Endodermal cell (in vitro differentiated cells): ENCODE measurements at regions not wholly inside any gene's neighbourhood (a gene's known extent, or its start where the extent isn't known, plus 50 kb on each side); places are given as distances from the start of the nearest gene placed in this dataset.

Source experiments
- DNase-seq: peaks from one replicate; pipeline ENCODE4 v3.0.0-alpha.2; 2017
- H3K27ac ChIP-seq: 2 replicates; pipeline ENCODE4 v1.5.1; 2013; ENCODE audit warnings: mild to moderate bottlenecking, low read depth, low read length, moderate library complexity
- H3K27me3 ChIP-seq: 2 replicates; pipeline ENCODE4 v1.6.1; 2013; ENCODE audit warnings: mild to moderate bottlenecking, low read length, moderate library complexity; ENCODE audit not compliant: insufficient read depth, control insufficient read depth, poor library complexity, severe bottlenecking
- H3K36me3 ChIP-seq: 2 replicates; pipeline ENCODE4 v1.7.0; 2013; ENCODE audit warnings: mild to moderate bottlenecking, low read length, moderate library complexity; ENCODE audit not compliant: control insufficient read depth, insufficient read depth
- H3K4me1 ChIP-seq: one replicate; pipeline ENCODE4 v1.7.0; 2013; ENCODE audit warnings: low read length; ENCODE audit not compliant: control insufficient read depth, insufficient read depth
- H3K4me3 ChIP-seq: 2 replicates; pipeline ENCODE4 v1.5.1; 2013; ENCODE audit warnings: mild to moderate bottlenecking, low read length, moderate library complexity
- H3K9ac ChIP-seq: 2 replicates; pipeline ENCODE4 v1.6.1; 2013; ENCODE audit warnings: mild to moderate bottlenecking, low read length, moderate library complexity; ENCODE audit not compliant: poor library complexity, severe bottlenecking; ENCODE audit errors: extremely low read depth
- H3K9me3 ChIP-seq: 2 replicates; pipeline ENCODE4 v1.6.1; 2013; ENCODE audit warnings: mild to moderate bottlenecking, low read length, moderate library complexity; ENCODE audit not compliant: control insufficient read depth
- H3K27ac Mint-ChIP-seq: 2 replicates; pipeline ENCODE4 v1.8.0; 2020; ENCODE audit warnings: mixed read lengths
- H3K27me3 Mint-ChIP-seq: 2 replicates; pipeline ENCODE4 v1.8.0; 2021; ENCODE audit warnings: mild to moderate bottlenecking, mixed read lengths; ENCODE audit not compliant: insufficient read depth
- H3K36me3 Mint-ChIP-seq: 2 replicates; pipeline ENCODE4 v1.8.0; 2020; ENCODE audit warnings: low read depth, mixed read lengths
- H3K4me1 Mint-ChIP-seq: 2 replicates; pipeline ENCODE4 v1.8.0; 2020; ENCODE audit warnings: mixed read lengths
- H3K4me3 Mint-ChIP-seq: 2 replicates; pipeline ENCODE4 v1.8.0; 2020; ENCODE audit warnings: mild to moderate bottlenecking, moderate library complexity, mixed read lengths
- H3K9me3 Mint-ChIP-seq: 2 replicates; pipeline ENCODE4 v1.8.0; 2020; ENCODE audit warnings: mild to moderate bottlenecking, mixed read lengths
- WGBS, 2 experiments: methylation state at CpG; one replicate each; pipeline versions ENCODE4 v1.1.5 to v1.1.7; 2013; ENCODE audit warnings: missing lambda C conversion rate in 2 of 2, mixed read lengths in 1 of 2; ENCODE audit not compliant: insufficient coverage in 1 of 2, insufficient read length in 1 of 2; 5-methylcytosine and 5-hydroxymethylcytosine counted together
- TF ChIP-seq, protein P1 (sequence below): fragments of 200-600 bp; sonication (generic); conservative IDR thresholded peaks from 2 replicates; pipeline ENCODE4 v1.5.0; 2021; ENCODE audit warnings: antibody characterized with exemption, mild to moderate bottlenecking

- H3K27me3 ChIP-seq = no peaks in the 10 kb centered on the region
- DNase-seq = no peak
- H3K9me3 ChIP-seq = no peaks in the 10 kb centered on the region
- H3K4me3 Mint-ChIP-seq = no peak overlapping the region
- H3K9ac ChIP-seq = no peak overlapping the region
- WGBS, 2 experiments = 97% methylated on average over 3 of the region's 3 CpGs; no CpG with 5 or more reads in 1 of the 2 experiments
- no peak overlapping the region for H3K27ac Mint-ChIP-seq
- TF ChIP-seq, protein P1, sequence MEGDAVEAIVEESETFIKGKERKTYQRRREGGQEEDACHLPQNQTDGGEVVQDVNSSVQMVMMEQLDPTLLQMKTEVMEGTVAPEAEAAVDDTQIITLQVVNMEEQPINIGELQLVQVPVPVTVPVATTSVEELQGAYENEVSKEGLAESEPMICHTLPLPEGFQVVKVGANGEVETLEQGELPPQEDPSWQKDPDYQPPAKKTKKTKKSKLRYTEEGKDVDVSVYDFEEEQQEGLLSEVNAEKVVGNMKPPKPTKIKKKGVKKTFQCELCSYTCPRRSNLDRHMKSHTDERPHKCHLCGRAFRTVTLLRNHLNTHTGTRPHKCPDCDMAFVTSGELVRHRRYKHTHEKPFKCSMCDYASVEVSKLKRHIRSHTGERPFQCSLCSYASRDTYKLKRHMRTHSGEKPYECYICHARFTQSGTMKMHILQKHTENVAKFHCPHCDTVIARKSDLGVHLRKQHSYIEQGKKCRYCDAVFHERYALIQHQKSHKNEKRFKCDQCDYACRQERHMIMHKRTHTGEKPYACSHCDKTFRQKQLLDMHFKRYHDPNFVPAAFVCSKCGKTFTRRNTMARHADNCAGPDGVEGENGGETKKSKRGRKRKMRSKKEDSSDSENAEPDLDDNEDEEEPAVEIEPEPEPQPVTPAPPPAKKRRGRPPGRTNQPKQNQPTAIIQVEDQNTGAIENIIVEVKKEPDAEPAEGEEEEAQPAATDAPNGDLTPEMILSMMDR = no peak
- H3K36me3 ChIP-seq = no peaks in the 10 kb centered on the region
- H3K27me3 Mint-ChIP-seq = no peaks in the 10 kb centered on the region
- H3K4me1 Mint-ChIP-seq = peaks cover 28% of the 10 kb centered on the region
- peaks cover 7% of the 10 kb centered on the region for H3K4me1 ChIP-seq
- H3K9me3 Mint-ChIP-seq = peaks cover 3% of the 10 kb centered on the region
- H3K27ac ChIP-seq = no peak overlapping the region
- peak overlapping the region; percentile 8 for H3K4me3 ChIP-seq
- H3K36me3 Mint-ChIP-seq = no peaks in the 10 kb centered on the region
Measured at GRCh38 chr4:19216476-19216875, 1035.2 kb upstream of the SLIT2 start.

- Histone ChIP-seq H3K27me3 (no peaks in the 10 kb centered on the region), H3K9ac (no peak overlapping the region), H3K9me3 (no peaks in the 10 kb centered on the region), H3K4me1 (peaks cover 7% of the 10 kb centered on the region), H3K27ac (no peak overlapping the region), H3K36me3 (no peaks in the 10 kb centered on the region), H3K4me3 (no peak overlapping the region)
- Mint-ChIP-seq H3K4me3 (no peak overlapping the region), H3K36me3 (no peaks in the 10 kb centered on the region), H3K27ac (no peak overlapping the region), H3K4me1 (peaks cover 28% of the 10 kb centered on the region), H3K27me3 (no peaks in the 10 kb centered on the region), H3K9me3 (peaks cover 7% of the 10 kb centered on the region)
- DNase-seq = no peak
- 77 to 82% methylated on average over 4 of the region's 4 CpGs for WGBS, 2 experiments
- TF ChIP-seq, protein P1 = no peak
Measured at GRCh38 chr4:19214591-19215186, 1037.0 kb upstream of the SLIT2 start.

GRCh38 chr4:19213388-19213787 lies 1038.3 kb upstream of the SLIT2 start:
- WGBS, 2 experiments = 73 to 78% methylated on average over 2 to 3 of the region's 3 CpGs
- H3K4me1 ChIP-seq = peaks cover 7% of the 10 kb centered on the region
- no peaks in the 10 kb centered on the region for H3K27me3 ChIP-seq
- Mint-ChIP-seq H3K27ac (no peak overlapping the region), H3K4me1 (peaks cover 28% of the 10 kb centered on the region), H3K36me3 (no peaks in the 10 kb centered on the region), H3K27me3 (no peaks in the 10 kb centered on the region), H3K4me3 (no peak overlapping the region), H3K9me3 (peaks cover 7% of the 10 kb centered on the region)
- no peak overlapping the region for H3K4me3 ChIP-seq
- TF ChIP-seq, protein P1 = no peak
- H3K9ac ChIP-seq = no peak overlapping the region
- DNase-seq = no peak
- H3K27ac ChIP-seq = no peak overlapping the region
- no peaks in the 10 kb centered on the region for H3K36me3 ChIP-seq
- H3K9me3 ChIP-seq = no peaks in the 10 kb centered on the region
